SK-N-SH (cell line): ENCODE measurements at regions not wholly inside any gene's neighbourhood (a gene's known extent, or its start where the extent isn't known, plus 50 kb on each side); places are given as distances from the start of the nearest gene placed in this dataset.

Source experiments
- CTCF ChIA-PET: fragments of 300-600, 350-600 bp; formaldehyde crosslinking; extraction: SDS; loops from one replicate; lab custom pipeline; 2021; lab: Yijun Ruan, JAX
- POLR2A ChIA-PET: fragments of 350-600 bp; sonication (Branson Sonifier 250); formaldehyde crosslinking; extraction: SDS; loops from one replicate; lab custom pipeline; 2020; ENCODE audit warnings: antibody characterized with exemption, inconsistent platforms; lab: Yijun Ruan, JAX
- DNase-seq: peaks from one replicate; pipeline ENCODE4 v3.0.0; 2012
- H2AFZ ChIP-seq: fragments of 200-600 bp; sonication (generic); 2 replicates; pipeline ENCODE4 v1.8.1; 2016; ENCODE audit warnings: antibody characterized with exemption, mild to moderate bottlenecking, low read depth
- H3F3A ChIP-seq: fragments of 200-600 bp; sonication (generic); replicated peaks from 2 replicates; pipeline ENCODE3; 2016; ENCODE audit warnings: antibody characterized with exemption, mild to moderate bottlenecking; ENCODE audit not compliant: insufficient read depth
- H3K27ac ChIP-seq, 2 experiments: fragments of 200-500 bp in 1 of 2; fragments of 200-600 bp in 1 of 2; sonication (Bioruptor generic) in 1 of 2; sonication (generic), shearing (Covaris generic) in 1 of 2; 2 replicates each; pipeline versions ENCODE4 v1.5.1 to v1.6.1; 2014 to 2016; ENCODE audit warnings: low read depth in 2 of 2, inconsistent platforms in 1 of 2, low read length in 1 of 2, mild to moderate bottlenecking in 1 of 2, mixed read lengths in 1 of 2
- H3K27me3 ChIP-seq: fragments of 200-600 bp; sonication (generic), shearing (Covaris generic); 2 replicates; pipeline ENCODE4 v1.6.1; 2016; ENCODE audit warnings: mixed run types; ENCODE audit not compliant: insufficient read depth
- H3K36me3 ChIP-seq, 2 experiments: fragments of 200-500 bp in 1 of 2; fragments of 200-600 bp in 1 of 2; sonication (Bioruptor generic) in 1 of 2; sonication (generic) in 1 of 2; replicated peaks in 1 of 2; 2 replicates each; pipeline versions ENCODE3 to v1.5.1; 2014 to 2016; ENCODE audit warnings: low read length in 1 of 2, mild to moderate bottlenecking in 1 of 2; ENCODE audit not compliant: insufficient read depth in 2 of 2, control insufficient read depth in 1 of 2
- H3K4me1 ChIP-seq, 2 experiments: fragments of 200-500 bp in 1 of 2; fragments of 200-600 bp in 1 of 2; sonication (Bioruptor generic) in 1 of 2; sonication (generic), shearing (Covaris generic) in 1 of 2; 2 replicates each; pipeline versions ENCODE4 v1.5.1 to v1.6.1; 2014 to 2016; ENCODE audit warnings: low read depth in 1 of 2, low read length in 1 of 2, mixed run types in 1 of 2; ENCODE audit not compliant: insufficient read depth in 2 of 2, control insufficient read depth in 1 of 2
- H3K4me2 ChIP-seq: fragments of 200-600 bp; sonication (generic), shearing (Covaris generic); 2 replicates; pipeline ENCODE4 v1.6.1; 2017; ENCODE audit warnings: mixed run types
- H3K4me3 ChIP-seq, 2 experiments: fragments of 200-500 bp in 1 of 2; fragments of 200-600 bp in 1 of 2; sonication (Bioruptor generic) in 1 of 2; sonication (generic), shearing (Covaris generic) in 1 of 2; 2 replicates each; pipeline versions ENCODE4 v1.5.1 to v1.8.1; 2014 to 2016; ENCODE audit warnings: low read depth in 2 of 2, inconsistent platforms in 1 of 2, low read length in 1 of 2, mild to moderate bottlenecking in 1 of 2, mixed read lengths in 1 of 2, moderate library complexity in 1 of 2
- H3K79me2 ChIP-seq: fragments of 200-600 bp; sonication (generic); 2 replicates; pipeline ENCODE4 v1.8.1; 2017; ENCODE audit warnings: mild to moderate bottlenecking; ENCODE audit not compliant: insufficient read depth
- H3K9ac ChIP-seq: fragments of 200-600 bp; sonication (generic); 2 replicates; pipeline ENCODE4 v1.6.1; 2017; ENCODE audit warnings: mixed run types
- H3K9me2 ChIP-seq: fragments of 200-600 bp; sonication (generic); 2 replicates; pipeline ENCODE4 v1.6.1; 2017; ENCODE audit warnings: mixed run types
- H3K9me3 ChIP-seq: fragments of 200-600 bp; sonication (generic); 2 replicates; pipeline ENCODE4 v1.6.1; 2017; ENCODE audit warnings: mixed run types, mild to moderate bottlenecking, moderate library complexity
- H4K20me1 ChIP-seq: fragments of 200-600 bp; sonication (generic); 2 replicates; pipeline ENCODE4 v1.6.1; 2017; ENCODE audit warnings: mild to moderate bottlenecking, mixed run types; ENCODE audit not compliant: insufficient read depth
- FOXJ3 ChIP-seq: sonication (generic); formaldehyde crosslinking; IDR thresholded peaks from 2 replicates; pipeline ENCODE4 v1.5.1; 2020; ENCODE audit warnings: mild to moderate bottlenecking, missing genetic modification reagents
- GATA2 ChIP-seq: sonication (generic); formaldehyde crosslinking; IDR thresholded peaks from 2 replicates; pipeline ENCODE4 v1.5.0; 2020; ENCODE audit warnings: mild to moderate bottlenecking, missing genetic modification reagents
- IRF3 ChIP-seq: fragments of 150-350 bp; IDR thresholded peaks from 2 replicates; pipeline ENCODE4 v1.6.1; 2016; ENCODE audit warnings: mild to moderate bottlenecking, low read depth, low read length
- JUND ChIP-seq: IDR thresholded peaks from 2 replicates; pipeline ENCODE4 v1.4.0; 2012
- MAX ChIP-seq: IDR thresholded peaks from 2 replicates; pipeline ENCODE4 v1.4.0; 2012; ENCODE audit warnings: low read depth
- PBX3 ChIP-seq: IDR thresholded peaks from 2 replicates; pipeline ENCODE4; 2012
- POLR2AphosphoS5 ChIP-seq: IDR thresholded peaks from 2 replicates; pipeline ENCODE4 v1.6.1; 2012; ENCODE audit warnings: low read depth, low read length
- RAD21 ChIP-seq: IDR thresholded peaks from 2 replicates; pipeline ENCODE4 v1.6.1; 2012; ENCODE audit warnings: mild to moderate bottlenecking, low read length
- RFX5 ChIP-seq: IDR thresholded peaks from 2 replicates; pipeline ENCODE4 v1.6.1; 2012; ENCODE audit warnings: mild to moderate bottlenecking, improper control_type of control experiment, low read length
- RXRA ChIP-seq: IDR thresholded peaks from 2 replicates; pipeline ENCODE4 v1.4.0; 2012; ENCODE audit warnings: low read depth, mild to moderate bottlenecking, borderline replicate concordance
- SIN3A ChIP-seq: IDR thresholded peaks from 2 replicates; pipeline ENCODE4 v1.6.1; 2012; ENCODE audit warnings: low read depth, mild to moderate bottlenecking, low read length, moderate library complexity, borderline replicate concordance
- TAF1 ChIP-seq: IDR thresholded peaks from 2 replicates; pipeline ENCODE4 v1.6.1; 2012; ENCODE audit warnings: low read depth, mild to moderate bottlenecking, low read length, moderate library complexity, borderline replicate concordance
- TEAD4 ChIP-seq: IDR thresholded peaks from 2 replicates; pipeline ENCODE4 v1.4.0; 2012; ENCODE audit warnings: mild to moderate bottlenecking, borderline replicate concordance; ENCODE audit not compliant: insufficient read depth
- USF1 ChIP-seq: IDR thresholded peaks from 2 replicates; pipeline ENCODE4 v1.4.0; 2012; ENCODE audit warnings: low read depth, borderline replicate concordance
- YY1 ChIP-seq: IDR thresholded peaks from 2 replicates; pipeline ENCODE4 v1.4.0; 2012; ENCODE audit warnings: low read depth, mild to moderate bottlenecking
- WGBS: methylation state at CpG from one replicate; pipeline ENCODE4 v1.1.6; 2017; ENCODE audit warnings: low lambda C conversion rate; 5-methylcytosine and 5-hydroxymethylcytosine counted together

GRCh38 chr2:220096406-220096805, 469.0 kb downstream of the SLC4A3 start:
- H2AFZ ChIP-seq = no peak overlapping the region
- 15% methylated on average over 2 of the region's 2 CpGs for WGBS
- TF ChIP-seq PBX3 (no peak), YY1 (no peak), GATA2 (CRISPR knock-in tag) (no peak)
- H3K4me3 ChIP-seq = no peak overlapping the region
- H4K20me1 ChIP-seq = no peaks in the 10 kb centered on the region
- no peaks in the 10 kb centered on the region for H3K79me2 ChIP-seq
- H3K9me3 ChIP-seq = no peaks in the 10 kb centered on the region
- H3K27me3 ChIP-seq = no peaks in the 10 kb centered on the region
- CTCF ChIA-PET = no interaction called here
- H3K4me1 ChIP-seq = no peaks in the 10 kb centered on the region
- no peak overlapping the region for H3K4me2 ChIP-seq
- no peaks in the 10 kb centered on the region for H3K9me2 ChIP-seq
- no peak overlapping the region for H3K27ac ChIP-seq
- POLR2A ChIA-PET = no interaction called here
- no peak overlapping the region for H3K9ac ChIP-seq
- no peaks in the 10 kb centered on the region for H3K36me3 ChIP-seq
- H3F3A ChIP-seq = no peaks in the 10 kb centered on the region
- DNase-seq = no peak

DNA sequence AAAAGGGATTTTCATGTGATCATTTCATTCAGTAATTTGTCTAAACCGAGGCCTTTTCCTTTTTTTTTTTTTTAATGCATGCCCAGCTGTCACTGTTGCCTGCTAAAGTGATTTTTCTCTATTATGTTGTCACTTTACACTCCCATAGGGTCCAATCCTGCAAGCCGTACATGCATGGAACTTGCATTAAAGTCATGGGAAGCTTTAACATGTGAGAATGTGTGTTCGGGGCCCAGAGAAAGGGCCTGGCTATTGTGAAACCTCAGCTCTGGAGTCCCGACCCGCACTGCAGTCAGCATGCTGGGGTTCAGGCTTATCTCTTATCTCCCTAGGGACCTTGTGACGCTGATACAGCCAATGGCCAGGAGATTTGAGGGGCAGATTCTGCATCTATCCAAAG, 474.6 kb downstream of the SLC4A3 start:
- H3K9me3 ChIP-seq = no peaks in the 10 kb centered on the region
- no peak for DNase-seq
- 41% methylated on average over 4 of the region's 6 CpGs for WGBS
- TF ChIP-seq IRF3 (no peak), YY1 (no peak), RFX5 (no peak), PBX3 (no peak), RXRA (no peak), JUND (no peak), MAX (no peak), GATA2 (CRISPR knock-in tag) (no peak), USF1 (no peak), TEAD4 (no peak), SIN3A (no peak), POLR2AphosphoS5 (no peak), TAF1 (no peak), FOXJ3 (CRISPR knock-in tag) (no peak), RAD21 (no peak)
- TF ChIP-seq, all 33 proteins: peak for 0
- ChIA-PET POLR2A (interaction anchor here (0.7 kb wide), 1 partner anchor 434 kb away, joined by 3 read pairs; no protein-coding TSS in a partner anchor), CTCF (no interaction called here)
- Histone ChIP-seq H3F3A (no peaks in the 10 kb centered on the region), H4K20me1 (no peaks in the 10 kb centered on the region), H3K4me2 (no peak overlapping the region), H3K36me3 (no peaks in the 10 kb centered on the region), H3K4me1 (no peaks in the 10 kb centered on the region; a peak in 1 of 4 replicates), H2AFZ (no peak overlapping the region), H3K9me2 (no peaks in the 10 kb centered on the region), H3K27me3 (no peaks in the 10 kb centered on the region), H3K79me2 (no peaks in the 10 kb centered on the region), H3K9ac (no peak overlapping the region), H3K27ac (no peak overlapping the region), H3K4me3 (no peak overlapping the region)
